ENCODE measurements at regions not wholly inside any gene's neighbourhood (a gene's known extent, or its start where the extent isn't known, plus 50 kb on each side); places are given as distances from the start of the nearest gene placed in this dataset.

DNA sequence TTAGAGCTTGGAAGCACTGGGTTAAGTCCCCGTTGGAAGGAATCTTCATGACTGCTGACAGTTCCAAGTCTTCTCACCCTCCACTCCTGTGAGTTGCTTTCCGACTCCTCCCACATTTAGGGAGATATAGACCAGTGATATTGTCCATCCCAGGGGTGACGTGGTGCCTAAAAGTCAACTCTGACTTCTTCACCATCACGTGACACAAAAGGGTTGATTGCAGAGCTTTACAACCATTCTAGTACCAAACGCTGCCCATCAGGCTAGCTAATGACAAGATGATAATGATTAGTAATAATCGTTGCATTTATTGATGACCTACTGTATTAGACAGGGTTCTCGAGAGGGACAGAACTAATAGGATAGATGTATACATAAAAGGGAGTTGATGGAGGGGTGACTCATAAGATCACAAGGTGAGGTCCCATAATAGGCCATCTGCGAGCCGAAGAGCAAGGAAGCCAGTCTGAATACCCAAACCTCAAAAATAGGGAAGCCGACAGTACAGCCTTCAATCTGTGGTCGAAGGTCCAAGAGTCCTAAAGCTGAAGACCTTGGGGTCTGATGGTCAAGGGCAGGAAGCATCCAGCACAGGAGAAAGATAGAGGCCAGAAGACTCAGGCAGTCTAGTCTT, 85.3 kb upstream of the CARD11 start:
- no peak overlapping the region for H3K4me3 Mint-ChIP-seq
- TF ChIP-seq, protein P1, sequence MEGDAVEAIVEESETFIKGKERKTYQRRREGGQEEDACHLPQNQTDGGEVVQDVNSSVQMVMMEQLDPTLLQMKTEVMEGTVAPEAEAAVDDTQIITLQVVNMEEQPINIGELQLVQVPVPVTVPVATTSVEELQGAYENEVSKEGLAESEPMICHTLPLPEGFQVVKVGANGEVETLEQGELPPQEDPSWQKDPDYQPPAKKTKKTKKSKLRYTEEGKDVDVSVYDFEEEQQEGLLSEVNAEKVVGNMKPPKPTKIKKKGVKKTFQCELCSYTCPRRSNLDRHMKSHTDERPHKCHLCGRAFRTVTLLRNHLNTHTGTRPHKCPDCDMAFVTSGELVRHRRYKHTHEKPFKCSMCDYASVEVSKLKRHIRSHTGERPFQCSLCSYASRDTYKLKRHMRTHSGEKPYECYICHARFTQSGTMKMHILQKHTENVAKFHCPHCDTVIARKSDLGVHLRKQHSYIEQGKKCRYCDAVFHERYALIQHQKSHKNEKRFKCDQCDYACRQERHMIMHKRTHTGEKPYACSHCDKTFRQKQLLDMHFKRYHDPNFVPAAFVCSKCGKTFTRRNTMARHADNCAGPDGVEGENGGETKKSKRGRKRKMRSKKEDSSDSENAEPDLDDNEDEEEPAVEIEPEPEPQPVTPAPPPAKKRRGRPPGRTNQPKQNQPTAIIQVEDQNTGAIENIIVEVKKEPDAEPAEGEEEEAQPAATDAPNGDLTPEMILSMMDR (conservative IDR thresholded peaks at IDR 0.05) = no peak

DNA sequence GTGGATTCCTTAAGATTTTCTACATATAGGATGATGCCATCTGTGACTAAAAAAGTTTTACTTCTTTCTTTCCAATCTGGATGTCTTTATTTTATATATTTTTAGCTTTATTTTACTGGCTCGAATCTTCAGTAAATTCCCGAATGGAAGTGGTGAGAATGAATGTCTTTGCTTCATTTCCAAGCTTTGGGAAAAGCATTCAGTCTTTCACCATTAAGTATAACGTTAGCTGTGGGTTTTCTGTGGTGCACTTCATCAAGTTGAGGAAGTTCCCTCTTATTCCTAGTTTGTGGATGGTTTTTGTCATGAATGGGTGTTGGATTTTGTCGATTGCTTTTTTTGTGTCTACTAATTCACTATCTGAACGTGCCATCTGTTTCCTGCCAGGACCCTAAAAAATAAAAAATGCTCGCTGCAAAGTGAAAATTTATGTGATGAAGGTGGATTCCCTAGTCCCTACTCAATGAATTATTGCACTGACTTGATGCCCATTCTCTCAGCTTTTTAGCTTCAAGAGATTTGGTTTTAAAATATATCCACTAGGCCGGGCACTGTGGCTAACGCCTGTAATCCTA, 90.2 kb upstream of the CARD11 start:
- no peak overlapping the region for H3K4me3 Mint-ChIP-seq

More for the DNA sequence above, 85.3 kb upstream of the CARD11 start:
- Mint-ChIP-seq H3K9me3 (no peaks in the 10 kb centered on the region), H3K27ac (no peak overlapping the region), H3K4me1 (ENCODE audit: unreplicated experiment) (peaks cover 4% of the 10 kb centered on the region), H3K27me3 (peaks cover 2% of the 10 kb centered on the region), H3K36me3 (no peaks in the 10 kb centered on the region)
- DNase-seq (ENCODE audit: extremely low spot score, unreplicated experiment) = no peak

DNA sequence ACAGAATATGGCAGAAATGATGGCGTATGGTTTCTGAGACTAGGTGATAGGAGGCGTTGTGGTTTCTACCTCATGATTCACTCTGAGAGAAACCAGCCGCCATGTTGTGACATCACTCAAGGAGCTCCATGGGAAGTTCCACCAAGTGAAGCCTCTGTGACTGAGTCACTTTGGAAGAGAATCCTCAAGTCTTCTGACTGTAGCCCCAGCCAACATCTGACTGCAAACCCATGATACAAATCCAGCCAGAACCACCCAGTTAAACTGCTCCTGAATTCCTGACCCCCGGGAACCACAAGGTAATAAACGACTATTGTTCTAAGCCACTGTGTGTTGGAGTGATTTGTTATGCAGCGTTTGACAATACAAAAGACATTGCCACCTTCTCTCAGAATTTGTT, 91.1 kb upstream of the CARD11 start:
- Mint-ChIP-seq H3K27ac (no peak overlapping the region), H3K4me1 (ENCODE audit: unreplicated experiment) (no peaks in the 10 kb centered on the region), H3K9me3 (peaks cover 5% of the 10 kb centered on the region), H3K27me3 (peaks cover 3% of the 10 kb centered on the region), H3K4me3 (no peak overlapping the region), H3K36me3 (no peaks in the 10 kb centered on the region)
- no peak for DNase-seq (ENCODE audit: extremely low spot score, unreplicated experiment)
- TF ChIP-seq, protein P1 (conservative IDR thresholded peaks at IDR 0.05) = no peak

More for the DNA sequence above, 90.2 kb upstream of the CARD11 start:
- H3K27ac Mint-ChIP-seq = no peak overlapping the region
- peaks cover 4% of the 10 kb centered on the region for H3K9me3 Mint-ChIP-seq
- no peaks in the 10 kb centered on the region for H3K4me1 Mint-ChIP-seq (ENCODE audit: unreplicated experiment)
- no peak for DNase-seq (ENCODE audit: extremely low spot score, unreplicated experiment)
- TF ChIP-seq, protein P1 (conservative IDR thresholded peaks at IDR 0.05) = no peak
- peaks cover 6% of the 10 kb centered on the region for H3K27me3 Mint-ChIP-seq
- H3K36me3 Mint-ChIP-seq = no peaks in the 10 kb centered on the region

DNA sequence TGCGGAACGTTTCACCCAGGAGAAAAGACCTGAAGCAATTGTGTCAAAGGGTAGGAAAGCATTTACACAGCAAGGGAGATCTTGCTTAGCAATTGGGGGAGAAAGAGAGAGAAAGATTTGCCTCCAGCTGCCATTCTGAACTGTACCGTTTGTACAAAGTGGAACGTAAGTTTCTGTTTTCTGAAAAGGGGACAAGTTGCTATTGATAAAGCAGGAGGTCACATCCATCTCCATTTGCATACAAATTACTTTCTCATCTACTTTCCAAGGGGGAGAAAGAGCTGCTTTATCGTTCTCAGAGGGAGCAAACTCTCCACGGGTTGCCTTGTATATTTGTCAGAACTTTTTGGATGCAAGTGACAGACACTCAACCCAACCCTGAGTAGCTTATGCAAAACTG, 92.0 kb upstream of the CARD11 start:
- DNase-seq (ENCODE audit: extremely low spot score, unreplicated experiment) = no peak
- Mint-ChIP-seq H3K4me3 (no peak overlapping the region), H3K36me3 (no peaks in the 10 kb centered on the region), H3K27me3 (peaks cover 3% of the 10 kb centered on the region), H3K9me3 (peaks cover 5% of the 10 kb centered on the region), H3K27ac (no peak overlapping the region), H3K4me1 (ENCODE audit: unreplicated experiment) (no peaks in the 10 kb centered on the region)
- TF ChIP-seq, protein P1 (conservative IDR thresholded peaks at IDR 0.05) = no peak

DNA sequence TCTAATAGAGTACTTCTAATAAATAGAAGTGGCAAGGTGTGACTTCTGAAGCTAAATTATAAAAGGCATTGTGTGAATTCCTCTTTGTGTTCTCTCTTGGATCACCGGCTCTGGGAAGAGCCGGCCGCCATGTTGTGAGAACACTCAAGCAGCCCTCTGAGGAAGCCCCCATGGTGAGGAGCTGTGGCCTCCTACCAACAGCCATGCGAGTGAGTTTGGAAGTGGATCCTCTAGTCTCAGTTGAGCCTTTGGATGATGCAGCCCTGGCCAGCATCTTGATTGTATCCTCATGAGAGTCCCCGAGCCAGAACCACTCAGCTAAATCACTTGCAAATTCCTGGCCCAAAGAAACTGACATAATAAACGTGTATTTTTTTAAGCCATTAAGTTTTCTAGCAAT, 94.5 kb upstream of the CARD11 start:
- DNase-seq (ENCODE audit: extremely low spot score, unreplicated experiment) = no peak
- no peaks in the 10 kb centered on the region for H3K4me1 Mint-ChIP-seq (ENCODE audit: unreplicated experiment)
- TF ChIP-seq, protein P1 (conservative IDR thresholded peaks at IDR 0.05) = no peak
- no peak overlapping the region for H3K27ac Mint-ChIP-seq
- H3K9me3 Mint-ChIP-seq = peaks cover 5% of the 10 kb centered on the region
- H3K36me3 Mint-ChIP-seq = no peaks in the 10 kb centered on the region
- peaks cover 3% of the 10 kb centered on the region for H3K27me3 Mint-ChIP-seq
- H3K4me3 Mint-ChIP-seq = no peak overlapping the region
